ENCODE measurements at regions not wholly inside any gene's neighbourhood (a gene's known extent, or its start where the extent isn't known, plus 50 kb on each side); places are given as distances from the start of the nearest gene placed in this dataset.

DNA sequence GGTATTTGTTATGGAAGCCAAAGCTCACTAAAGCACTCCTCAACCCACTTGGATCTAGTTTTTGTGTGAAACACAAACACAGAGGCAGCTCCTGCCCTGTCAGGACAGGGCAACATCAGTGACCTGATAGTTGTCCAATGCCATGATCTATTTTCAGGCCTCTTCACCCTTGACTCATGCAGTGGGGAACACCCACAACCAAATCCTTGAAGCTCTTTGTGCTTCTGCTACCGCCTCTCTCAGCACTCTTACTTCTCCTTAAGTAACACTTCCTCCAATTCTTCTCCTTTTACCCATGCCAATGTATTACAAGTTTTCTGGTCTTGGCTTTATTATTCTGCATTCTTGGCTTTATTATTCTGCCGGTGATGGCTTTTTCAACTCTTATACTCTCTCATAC lies 425.3 kb downstream of the INHBA start:
- DNase-seq = no peak
- CTCF ChIA-PET = no interaction called here
- H3K4me1 Mint-ChIP-seq = no peaks in the 10 kb centered on the region
- no peaks in the 10 kb centered on the region for H3K27me3 Mint-ChIP-seq
- POLR2A ChIA-PET = no interaction called here
- H3K9me3 Mint-ChIP-seq = peaks cover 11% of the 10 kb centered on the region
- H3K4me3 Mint-ChIP-seq = no peak overlapping the region
- H3K36me3 Mint-ChIP-seq (ENCODE audit: low read depth) = no peaks in the 10 kb centered on the region
- H3K27ac Mint-ChIP-seq = no peak overlapping the region

DNA sequence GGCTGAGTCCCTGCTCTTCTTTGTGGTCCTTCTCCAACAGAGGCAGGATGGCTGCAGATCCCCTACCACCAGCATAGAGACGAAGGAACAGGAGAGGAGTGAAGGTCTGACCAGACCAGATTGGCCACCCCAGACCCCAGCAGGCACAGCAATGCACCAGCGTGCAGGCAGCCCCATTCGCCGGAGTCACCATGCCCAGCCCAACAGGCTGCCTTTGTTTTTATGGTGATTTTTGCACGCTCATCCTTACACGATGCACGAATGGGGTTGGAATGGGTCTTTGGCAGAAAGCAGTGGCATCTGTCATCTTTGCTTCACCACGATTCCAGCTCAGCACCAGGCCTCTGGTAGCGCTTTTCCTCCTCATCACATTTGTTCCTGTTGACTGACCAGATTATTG lies 427.6 kb downstream of the INHBA start:
- Mint-ChIP-seq H3K4me1 (no peaks in the 10 kb centered on the region), H3K9me3 (peaks cover 14% of the 10 kb centered on the region), H3K27me3 (no peaks in the 10 kb centered on the region), H3K36me3 (ENCODE audit: low read depth) (no peaks in the 10 kb centered on the region), H3K4me3 (no peak overlapping the region), H3K27ac (no peak overlapping the region)
- ChIA-PET CTCF (no interaction called here), POLR2A (no interaction called here)
- no peak for DNase-seq

DNA sequence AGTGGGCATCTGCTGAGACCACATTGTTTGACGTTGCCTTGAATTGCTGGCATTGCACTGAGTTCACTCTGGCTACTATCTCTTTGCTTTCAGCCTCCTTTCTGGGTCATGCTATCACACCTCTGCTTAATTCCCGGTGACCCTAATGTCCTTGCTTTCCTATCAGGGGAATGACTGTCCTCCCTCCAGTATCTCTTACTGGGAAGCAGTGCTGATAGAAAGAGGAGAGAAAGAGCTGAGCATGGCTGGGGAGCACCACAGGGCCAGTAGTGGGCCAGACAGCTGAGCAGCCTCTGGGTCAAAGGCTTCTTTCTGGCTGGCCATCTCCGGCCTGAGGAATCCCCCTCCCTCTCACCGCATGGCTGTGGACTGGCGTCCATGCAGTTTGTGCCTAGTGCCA lies 428.7 kb downstream of the INHBA start:
- H3K4me3 Mint-ChIP-seq = no peak overlapping the region
- ChIA-PET POLR2A (no interaction called here), CTCF (no interaction called here)
- no peaks in the 10 kb centered on the region for H3K36me3 Mint-ChIP-seq (ENCODE audit: low read depth)
- H3K27me3 Mint-ChIP-seq = no peaks in the 10 kb centered on the region
- H3K9me3 Mint-ChIP-seq = peaks cover 14% of the 10 kb centered on the region
- no peaks in the 10 kb centered on the region for H3K4me1 Mint-ChIP-seq
- DNase-seq = no peak
- no peak overlapping the region for H3K27ac Mint-ChIP-seq

DNA sequence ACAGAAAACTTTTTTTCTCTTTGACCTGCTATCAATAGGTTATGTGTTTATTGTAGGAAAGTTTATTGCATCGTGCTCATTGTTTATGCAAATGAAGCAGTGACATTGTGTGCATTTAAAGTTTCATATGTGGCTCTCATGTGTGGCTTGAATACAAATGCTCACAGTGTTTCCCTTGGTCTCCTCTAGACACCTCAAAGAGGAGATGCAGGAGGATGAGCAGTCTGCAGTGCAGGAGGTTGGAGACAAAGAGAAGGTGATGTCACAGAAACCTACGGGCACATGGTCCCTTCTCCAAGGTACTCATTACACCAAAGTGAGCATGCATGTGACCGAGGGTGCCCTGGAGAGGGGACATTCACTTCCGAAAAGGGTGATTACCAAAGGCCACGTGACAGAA lies 430.2 kb downstream of the INHBA start:
- Mint-ChIP-seq H3K27ac (no peak overlapping the region), H3K9me3 (peaks cover 5% of the 10 kb centered on the region), H3K4me3 (no peak overlapping the region), H3K36me3 (ENCODE audit: low read depth) (no peaks in the 10 kb centered on the region), H3K27me3 (no peaks in the 10 kb centered on the region), H3K4me1 (no peaks in the 10 kb centered on the region)
- ChIA-PET CTCF (no interaction called here), POLR2A (no interaction called here)
- DNase-seq = no peak

DNA sequence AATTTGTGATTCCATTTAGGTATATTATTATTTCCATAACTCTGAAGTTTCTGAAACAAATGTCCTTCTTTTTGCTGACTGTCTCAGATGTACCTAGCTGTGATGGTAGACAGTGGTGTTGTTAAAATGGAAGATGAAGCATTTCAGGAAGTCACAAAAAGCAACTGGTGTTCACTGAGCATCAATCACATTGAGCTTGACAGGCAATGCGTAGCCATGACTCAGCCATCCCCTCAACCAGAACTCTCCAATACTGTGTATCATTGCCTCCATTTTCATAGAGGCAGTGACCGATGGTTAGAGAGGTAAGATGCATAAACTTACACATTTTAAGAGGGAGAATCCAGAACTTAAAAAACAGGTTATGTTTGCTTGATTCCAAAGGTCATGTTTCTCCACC lies 434.0 kb downstream of the INHBA start:
- Mint-ChIP-seq H3K4me3 (no peak overlapping the region), H3K9me3 (peaks cover 4% of the 10 kb centered on the region), H3K36me3 (ENCODE audit: low read depth) (no peaks in the 10 kb centered on the region), H3K4me1 (no peaks in the 10 kb centered on the region), H3K27me3 (no peaks in the 10 kb centered on the region), H3K27ac (no peak overlapping the region)
- ChIA-PET POLR2A (no interaction called here), CTCF (no interaction called here)
- no peak for DNase-seq

DNA sequence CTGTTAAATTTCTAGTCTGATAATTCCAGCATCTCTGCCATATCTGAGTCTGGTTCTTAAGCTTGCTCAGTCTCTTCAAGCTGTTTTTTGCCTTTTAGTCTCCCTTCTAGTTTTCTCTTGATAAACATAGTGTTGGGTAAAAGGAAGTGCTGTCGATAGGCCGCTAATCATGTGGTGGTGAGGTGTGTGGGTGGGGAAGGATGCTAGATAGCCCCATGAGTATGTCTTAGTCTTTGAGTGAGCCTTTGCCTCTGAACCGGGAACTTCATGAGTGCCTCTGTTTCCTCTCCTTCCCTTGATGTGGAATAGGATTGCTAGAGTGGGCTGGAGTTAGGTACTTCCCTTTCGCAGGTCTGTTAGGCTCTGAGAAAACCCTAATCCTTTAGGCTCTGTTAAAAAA lies 441.8 kb downstream of the INHBA start:
- Mint-ChIP-seq H3K9me3 (peaks cover 4% of the 10 kb centered on the region), H3K4me1 (no peaks in the 10 kb centered on the region), H3K27me3 (no peaks in the 10 kb centered on the region), H3K27ac (no peak overlapping the region), H3K36me3 (ENCODE audit: low read depth) (no peaks in the 10 kb centered on the region), H3K4me3 (no peak overlapping the region)
- CTCF ChIA-PET = no interaction called here
- DNase-seq = no peak
- POLR2A ChIA-PET = no interaction called here

DNA sequence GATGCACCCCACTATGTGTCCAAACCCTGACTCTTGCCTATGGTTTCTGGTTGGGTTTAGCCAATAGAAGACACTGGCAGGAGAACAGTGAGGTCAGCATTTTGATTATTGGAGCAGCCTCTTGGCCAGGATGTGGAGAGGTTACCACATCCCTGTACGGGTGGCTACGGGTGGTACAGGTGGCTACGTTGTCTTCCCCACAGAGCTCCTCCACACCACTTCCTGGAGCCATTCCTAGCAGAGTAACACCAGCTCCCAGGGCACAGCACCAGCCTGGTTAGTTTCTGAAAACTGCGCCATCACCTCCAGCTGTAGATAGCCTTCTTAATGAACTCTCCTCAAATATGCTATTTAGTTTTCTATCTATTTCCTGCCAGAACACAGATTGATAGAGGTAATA lies 445.2 kb downstream of the INHBA start:
- Mint-ChIP-seq H3K27me3 (no peaks in the 10 kb centered on the region), H3K9me3 (peaks cover 4% of the 10 kb centered on the region), H3K27ac (no peak overlapping the region), H3K36me3 (ENCODE audit: low read depth) (no peaks in the 10 kb centered on the region), H3K4me1 (no peaks in the 10 kb centered on the region), H3K4me3 (no peak overlapping the region)
- CTCF ChIA-PET = no interaction called here
- POLR2A ChIA-PET = no interaction called here
- no peak for DNase-seq

DNA sequence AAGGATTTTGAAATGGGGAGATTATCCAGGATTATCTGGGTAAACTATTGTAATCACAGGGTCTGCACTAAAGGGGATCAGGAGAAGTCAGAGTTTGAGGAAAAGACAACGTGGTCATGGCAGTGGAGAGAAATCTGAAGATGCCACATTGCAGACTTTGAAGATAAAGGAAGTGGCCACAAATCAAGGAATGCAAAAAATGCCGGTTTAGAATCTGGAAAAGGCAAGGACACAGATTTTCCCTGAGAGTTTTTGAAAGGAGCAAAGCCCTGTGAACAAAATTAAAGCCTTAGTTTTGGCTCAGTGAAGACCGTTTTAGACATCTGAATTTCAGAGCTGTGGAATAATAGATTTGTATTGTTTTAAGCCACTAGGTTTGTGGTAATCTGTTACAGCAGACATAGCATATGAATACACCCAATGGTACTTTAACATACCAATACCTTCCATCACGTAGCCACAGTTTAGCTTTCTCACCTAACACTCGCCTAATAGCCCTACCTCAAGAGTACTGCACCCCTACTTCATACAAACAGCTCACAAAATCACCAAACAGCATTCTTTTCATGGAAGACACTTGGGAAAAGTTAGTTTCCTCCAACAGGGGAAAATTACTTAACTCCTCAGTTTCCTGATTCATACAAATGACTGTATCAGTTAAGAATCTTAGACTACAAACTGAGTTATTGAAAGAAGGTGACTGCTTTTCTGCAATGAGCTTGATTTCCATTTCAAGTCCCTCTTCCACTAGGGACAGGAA lies 446.5 kb downstream of the INHBA start:
- CTCF ChIA-PET = no interaction called here

DNA sequence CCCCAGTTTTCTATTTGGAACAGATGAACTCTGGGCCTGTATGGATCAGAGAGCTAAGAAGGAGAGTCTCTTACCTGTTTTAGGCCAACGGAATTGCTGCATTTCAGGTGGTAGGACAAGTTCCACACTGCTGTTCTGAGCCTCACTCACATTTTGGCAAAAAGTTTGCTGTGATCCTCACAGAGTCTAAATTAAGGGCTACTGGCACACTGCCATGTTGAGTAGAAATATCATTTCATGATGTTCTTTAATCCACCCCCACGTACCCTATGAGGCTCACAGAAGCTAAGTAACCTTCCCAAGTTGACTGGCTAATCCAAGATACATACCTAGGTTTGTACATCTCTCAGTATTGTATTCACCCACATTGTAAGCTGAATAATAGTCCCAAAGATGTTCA lies 447.2 kb downstream of the INHBA start:
- Mint-ChIP-seq H3K27me3 (no peaks in the 10 kb centered on the region), H3K4me3 (no peak overlapping the region), H3K9me3 (peaks cover 5% of the 10 kb centered on the region), H3K36me3 (ENCODE audit: low read depth) (no peaks in the 10 kb centered on the region), H3K27ac (no peak overlapping the region), H3K4me1 (no peaks in the 10 kb centered on the region)
- ChIA-PET POLR2A (no interaction called here), CTCF (no interaction called here)
- no peak for DNase-seq

More for the DNA sequence above, 446.5 kb downstream of the INHBA start:
- no peak for DNase-seq
- peaks cover 4% of the 10 kb centered on the region for H3K9me3 Mint-ChIP-seq
- no peaks in the 10 kb centered on the region for H3K4me1 Mint-ChIP-seq
- no peak overlapping the region for H3K27ac Mint-ChIP-seq
- H3K27me3 Mint-ChIP-seq = no peaks in the 10 kb centered on the region
- POLR2A ChIA-PET = no interaction called here
- H3K36me3 Mint-ChIP-seq (ENCODE audit: low read depth) = no peaks in the 10 kb centered on the region
- no peak overlapping the region for H3K4me3 Mint-ChIP-seq

DNA sequence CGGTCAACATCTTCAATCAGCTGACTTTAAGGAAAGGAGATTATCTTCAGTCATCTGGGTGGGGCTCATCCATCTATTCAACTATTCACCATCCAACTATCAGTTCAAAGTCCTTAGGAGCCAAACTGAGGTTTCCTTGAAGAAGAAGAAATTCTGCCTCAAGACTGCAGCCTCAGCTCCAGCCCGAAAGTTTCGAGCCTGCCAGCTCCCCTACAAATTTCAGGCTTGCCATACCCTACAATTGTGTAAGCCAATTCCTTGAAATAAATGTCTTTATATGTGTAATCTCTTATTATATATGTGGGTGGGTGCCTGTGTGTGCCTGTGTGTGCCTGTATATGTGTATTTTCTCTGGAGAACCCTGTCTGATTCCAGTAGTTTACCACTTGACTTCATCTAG lies 447.8 kb downstream of the INHBA start:
- POLR2A ChIA-PET = no interaction called here
- CTCF ChIA-PET = no interaction called here

DNA sequence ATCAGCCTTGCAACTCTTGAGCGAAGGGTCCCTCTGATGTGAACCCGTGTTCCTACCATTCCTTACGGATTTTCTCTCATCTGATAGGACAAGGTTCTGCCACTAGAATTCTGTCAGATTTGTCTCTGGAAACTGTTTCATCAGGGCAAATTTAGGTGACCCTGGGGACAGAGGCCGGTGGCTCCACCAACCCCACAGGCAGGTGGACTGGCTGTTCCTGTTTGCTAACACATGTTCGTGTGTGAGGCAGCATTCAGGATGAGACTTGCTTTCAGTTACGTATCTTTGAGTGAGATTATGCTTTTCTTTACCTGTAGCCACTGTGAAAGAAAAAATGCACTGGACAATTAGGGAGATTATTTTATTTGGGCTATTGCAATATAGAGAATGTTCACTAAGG lies 449.9 kb downstream of the INHBA start:
- ChIA-PET POLR2A (no interaction called here), CTCF (no interaction called here)
- Mint-ChIP-seq H3K27me3 (no peaks in the 10 kb centered on the region), H3K36me3 (ENCODE audit: low read depth) (no peaks in the 10 kb centered on the region), H3K4me3 (no peak overlapping the region), H3K9me3 (peaks cover 8% of the 10 kb centered on the region), H3K4me1 (no peaks in the 10 kb centered on the region), H3K27ac (no peak overlapping the region)
- DNase-seq = no peak

More for the DNA sequence above, 447.8 kb downstream of the INHBA start:
- no peaks in the 10 kb centered on the region for H3K4me1 Mint-ChIP-seq
- peaks cover 8% of the 10 kb centered on the region for H3K9me3 Mint-ChIP-seq
- no peaks in the 10 kb centered on the region for H3K36me3 Mint-ChIP-seq (ENCODE audit: low read depth)
- H3K27ac Mint-ChIP-seq = no peak overlapping the region
- H3K4me3 Mint-ChIP-seq = no peak overlapping the region
- H3K27me3 Mint-ChIP-seq = no peaks in the 10 kb centered on the region
- DNase-seq = no peak

DNA sequence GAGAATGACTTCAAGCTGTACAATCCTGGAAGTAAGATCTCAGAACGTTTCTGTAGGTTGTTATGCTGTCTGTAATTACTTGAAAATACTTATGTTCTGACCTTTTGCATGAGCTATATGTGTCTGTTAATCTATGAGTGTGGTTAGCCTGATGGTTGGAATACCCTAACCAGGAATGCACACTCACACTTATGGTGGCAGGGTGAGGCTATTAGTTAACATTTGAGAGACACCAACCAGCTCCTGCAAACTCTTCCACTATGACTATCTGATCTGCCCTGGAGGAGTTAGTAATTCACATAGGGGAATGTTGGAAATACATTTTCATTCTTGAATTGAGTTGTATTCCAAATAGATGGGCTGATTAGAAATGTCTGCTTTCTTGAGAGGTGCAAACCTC lies 450.3 kb downstream of the INHBA start:
- ChIA-PET POLR2A (no interaction called here), CTCF (no interaction called here)
- Mint-ChIP-seq H3K4me3 (no peak overlapping the region), H3K27me3 (no peaks in the 10 kb centered on the region), H3K4me1 (no peaks in the 10 kb centered on the region), H3K27ac (no peak overlapping the region), H3K9me3 (peaks cover 8% of the 10 kb centered on the region), H3K36me3 (ENCODE audit: low read depth) (no peaks in the 10 kb centered on the region)
- no peak for DNase-seq

DNA sequence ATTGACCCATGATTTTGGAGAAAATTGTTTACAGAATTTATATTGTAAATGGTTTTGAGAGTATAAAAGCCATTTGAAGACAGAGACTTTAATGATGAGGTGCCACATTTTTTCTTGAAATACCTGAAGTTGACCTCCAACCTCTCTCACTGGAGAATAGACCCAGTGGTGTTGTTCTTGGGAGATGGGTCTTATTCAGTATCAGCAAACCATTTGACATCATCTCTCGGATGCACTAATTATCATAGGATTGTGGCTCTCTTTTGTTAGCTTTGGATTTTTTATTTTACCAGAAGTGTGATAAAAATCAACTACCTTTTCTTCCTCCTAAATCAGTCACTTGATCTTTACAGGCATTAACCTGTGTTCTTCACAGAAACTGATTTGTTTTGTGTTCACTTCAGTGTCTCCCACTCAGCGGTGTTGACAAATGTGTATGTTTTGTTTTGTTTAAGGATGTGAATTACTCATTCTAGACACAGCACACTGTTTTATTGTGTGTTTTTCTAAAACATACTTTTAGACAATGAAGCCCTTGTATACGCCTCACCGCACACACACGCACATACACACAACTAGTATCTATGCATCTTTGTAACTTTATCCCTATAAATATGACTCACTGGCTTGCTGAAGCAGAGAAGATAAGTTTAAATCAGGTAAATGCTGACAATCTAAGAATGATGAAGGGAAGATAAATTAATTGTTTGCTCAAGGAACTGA lies 455.6 kb downstream of the INHBA start:
- no peak for DNase-seq
- Mint-ChIP-seq H3K27me3 (no peaks in the 10 kb centered on the region), H3K36me3 (ENCODE audit: low read depth) (no peaks in the 10 kb centered on the region), H3K4me3 (no peak overlapping the region), H3K27ac (no peak overlapping the region), H3K9me3 (peaks cover 6% of the 10 kb centered on the region), H3K4me1 (no peaks in the 10 kb centered on the region)
- POLR2A ChIA-PET = no interaction called here
- CTCF ChIA-PET = no interaction called here

DNA sequence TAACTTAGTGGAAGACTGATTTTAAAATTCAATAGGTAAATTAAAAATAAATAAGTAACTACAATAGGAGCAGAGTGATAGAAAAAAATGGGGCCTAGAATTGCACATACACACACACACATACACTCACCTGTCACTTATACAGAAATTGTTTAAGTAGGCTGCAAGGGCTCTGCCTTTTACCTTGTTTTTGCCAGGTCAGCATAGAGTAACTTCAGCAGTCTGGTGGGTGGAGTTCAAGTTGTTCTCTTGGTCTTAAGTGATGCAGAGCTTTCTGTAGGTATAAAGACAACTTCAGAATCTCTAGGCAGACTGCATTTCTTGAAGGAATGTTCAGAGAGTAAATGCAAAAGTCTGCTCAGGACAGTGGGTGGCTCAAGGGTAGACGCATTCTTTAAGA lies 457.0 kb downstream of the INHBA start:
- ChIA-PET POLR2A (no interaction called here), CTCF (no interaction called here)
- H3K4me1 Mint-ChIP-seq = no peaks in the 10 kb centered on the region
- DNase-seq = no peak
- H3K4me3 Mint-ChIP-seq = no peak overlapping the region
- H3K9me3 Mint-ChIP-seq = peaks cover 8% of the 10 kb centered on the region
- H3K27ac Mint-ChIP-seq = no peak overlapping the region
- H3K27me3 Mint-ChIP-seq = no peaks in the 10 kb centered on the region
- H3K36me3 Mint-ChIP-seq (ENCODE audit: low read depth) = no peaks in the 10 kb centered on the region
